PFSK-1 (cell line): ENCODE measurements at regions not wholly inside any gene's neighbourhood (a gene's known extent, or its start where the extent isn't known, plus 50 kb on each side); places are given as distances from the start of the nearest gene placed in this dataset.

Experiments
- POLR2AphosphoS5 ChIP-seq: IDR thresholded peaks from 2 replicates; pipeline ENCODE4 v1.6.1; 2012; ENCODE audit warnings: low read depth, mild to moderate bottlenecking, control low read depth, low read length, moderate library complexity
- SIN3A ChIP-seq: IDR thresholded peaks from 2 replicates; pipeline ENCODE4 v1.6.1; 2012; ENCODE audit warnings: mild to moderate bottlenecking, low read length, moderate library complexity, borderline replicate concordance; ENCODE audit not compliant: insufficient read depth

DNA sequence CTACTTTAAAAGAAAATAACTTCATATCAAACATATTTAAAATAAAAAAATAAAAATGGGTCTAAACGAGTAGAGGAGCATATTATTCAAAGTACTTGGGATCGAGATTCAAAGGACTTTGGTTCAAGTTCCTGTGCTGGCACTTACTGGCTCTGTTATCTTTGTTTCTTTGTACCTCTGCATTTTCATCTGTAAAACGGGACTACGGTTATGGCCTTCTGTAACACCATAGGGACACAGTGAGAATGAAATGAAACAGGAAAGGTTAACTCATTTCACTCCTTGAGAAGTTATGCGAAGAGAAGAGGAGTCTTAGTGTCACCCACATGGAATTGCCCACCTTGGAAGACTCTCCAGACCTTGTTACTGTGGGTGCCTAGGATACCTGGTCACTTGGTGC, 379.1 kb upstream of the CCL2 start:
- TF ChIP-seq POLR2AphosphoS5: no peak
- TF ChIP-seq SIN3A: no peak
